MG63 (cell line): ENCODE measurements at regions not wholly inside any gene's neighbourhood (a gene's known extent, or its start where the extent isn't known, plus 50 kb on each side); places are given as distances from the start of the nearest gene placed in this dataset.

ENCODE experiments used
- DNase-seq: peaks from one replicate; pipeline ENCODE4 v3.0.0-alpha.2; 2020
- H3K27me3 ChIP-seq: fragments of 250-450 bp; sonication (Bioruptor Pico); 2 replicates; pipeline ENCODE4 v1.5.1; 2020; ENCODE audit warnings: mild to moderate bottlenecking, moderate library complexity
- H3K36me3 ChIP-seq: fragments of 250-450 bp; sonication (Bioruptor Pico); 2 replicates; pipeline ENCODE4 v1.5.1; 2020; ENCODE audit warnings: mild to moderate bottlenecking, moderate library complexity
- H3K4me3 ChIP-seq: fragments of 250-450 bp; sonication (Bioruptor Pico); 2 replicates; pipeline ENCODE4 v1.5.1; 2020; ENCODE audit warnings: mild to moderate bottlenecking, moderate library complexity
- H3K9me3 ChIP-seq: fragments of 250-450 bp; sonication (Bioruptor Pico); 2 replicates; pipeline ENCODE4 v1.5.1; 2020; ENCODE audit warnings: mild to moderate bottlenecking, moderate library complexity

DNA sequence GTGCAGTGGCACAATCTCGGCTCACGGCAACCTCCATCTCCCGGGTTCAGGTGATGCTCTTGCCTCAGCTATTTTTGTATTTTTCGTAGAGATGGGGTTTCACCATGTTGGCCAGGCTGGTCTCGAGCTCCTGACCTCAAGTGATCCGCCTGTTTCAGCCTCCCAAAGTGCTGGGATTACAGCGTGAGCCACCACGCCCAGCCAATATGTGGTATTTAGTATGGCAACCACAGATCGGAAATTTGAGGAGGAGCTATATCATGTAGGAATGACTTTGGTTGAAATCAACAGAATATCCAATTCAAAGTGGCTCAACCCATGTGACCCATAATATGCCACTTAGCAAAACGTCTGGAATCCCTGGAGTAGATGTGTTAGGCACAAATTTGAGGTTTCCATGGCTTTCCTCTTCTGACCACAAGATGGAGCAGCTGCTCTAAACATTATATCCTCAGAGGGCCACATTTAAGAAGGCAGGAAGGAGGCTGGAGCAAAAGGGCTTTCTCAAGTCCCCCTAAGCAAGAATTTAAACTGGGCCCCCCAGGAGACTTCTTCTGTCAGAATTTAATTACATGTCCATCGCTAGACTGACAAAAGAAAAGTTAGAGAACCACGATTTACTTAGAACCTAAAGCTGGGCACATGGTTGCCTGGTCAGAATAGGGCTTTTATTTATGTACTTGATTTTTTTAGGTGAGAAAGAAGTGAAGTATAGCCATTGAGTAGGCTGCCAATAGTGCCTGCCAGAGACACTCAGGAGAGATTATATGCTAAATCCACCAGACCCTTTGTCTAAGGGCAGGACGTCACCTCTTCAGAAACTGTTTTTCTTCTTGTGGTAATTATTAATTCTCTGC lies 49.6 kb upstream of the ITSN2 start:
- no peak overlapping the region for H3K4me3 ChIP-seq
- H3K9me3 ChIP-seq = no peaks in the 10 kb centered on the region
- H3K36me3 ChIP-seq = no peaks in the 10 kb centered on the region
- no peak for DNase-seq
- H3K27me3 ChIP-seq = no peaks in the 10 kb centered on the region
